NCI-H345 treated with DMSO at 0.1 percent for 48 hours (cell line): ENCODE measurements at regions not wholly inside any gene's neighbourhood (a gene's known extent, or its start where the extent isn't known, plus 50 kb on each side); places are given as distances from the start of the nearest gene placed in this dataset.
A peak's percentile ranks its signal among the peaks of the same experiment; 100 is the strongest.

Source experiments
- DNase-seq: peaks from one replicate; lab custom pipeline; 2025; ENCODE audit not compliant: unreplicated experiment; lab: John Stamatoyannopoulos, UW

GRCh38 chr6:6704103-6705060 is 115.9 kb downstream of the LY86 start:
- DNase-seq: peak; percentile 18

GRCh38 chr6:6705061-6705425 is 116.5 kb downstream of the LY86 start:
- DNase-seq: no peak

GRCh38 chr6:6705915-6706675 is 117.6 kb downstream of the LY86 start:
- DNase-seq: no peak

- DNase-seq: no peak
Measured at GRCh38 chr6:6707143-6707542, 118.6 kb downstream of the LY86 start.

- DNase-seq: no peak
Measured at GRCh38 chr6:6709106-6709505, 120.6 kb downstream of the LY86 start.

- no peak for DNase-seq
Measured at GRCh38 chr6:6711031-6711785, 122.7 kb downstream of the LY86 start.

GRCh38 chr6:6711832-6712448 is 123.4 kb downstream of the LY86 start:
- no peak for DNase-seq

- DNase-seq: no peak
Measured at GRCh38 chr6:6712449-6713403, 124.2 kb downstream of the LY86 start.

GRCh38 chr6:6713657-6714056 is 125.1 kb downstream of the LY86 start:
- no peak for DNase-seq

GRCh38 chr6:6714118-6714897 is 125.8 kb downstream of the LY86 start:
- DNase-seq: no peak

- no peak for DNase-seq
Measured at GRCh38 chr6:6714953-6715352, 126.4 kb downstream of the LY86 start.

GRCh38 chr6:6715465-6715864 is 126.9 kb downstream of the LY86 start:
- DNase-seq: no peak

- no peak for DNase-seq
Measured at GRCh38 chr6:6716998-6717763, 128.7 kb downstream of the LY86 start.

- DNase-seq: no peak
Measured at GRCh38 chr6:6717953-6718352, 129.4 kb downstream of the LY86 start.

- DNase-seq: no peak
Measured at GRCh38 chr6:6721606-6722005, 133.1 kb downstream of the LY86 start.

GRCh38 chr6:6722195-6722594 is 133.7 kb downstream of the LY86 start:
- no peak for DNase-seq

- DNase-seq: no peak
Measured at GRCh38 chr6:6723361-6723760, 134.8 kb downstream of the LY86 start.

GRCh38 chr6:6723921-6724538 is 135.5 kb downstream of the LY86 start:
- no peak for DNase-seq
